ENCODE measurements at regions not wholly inside any gene's neighbourhood (a gene's known extent, or its start where the extent isn't known, plus 50 kb on each side); places are given as distances from the start of the nearest gene placed in this dataset.

DNA sequence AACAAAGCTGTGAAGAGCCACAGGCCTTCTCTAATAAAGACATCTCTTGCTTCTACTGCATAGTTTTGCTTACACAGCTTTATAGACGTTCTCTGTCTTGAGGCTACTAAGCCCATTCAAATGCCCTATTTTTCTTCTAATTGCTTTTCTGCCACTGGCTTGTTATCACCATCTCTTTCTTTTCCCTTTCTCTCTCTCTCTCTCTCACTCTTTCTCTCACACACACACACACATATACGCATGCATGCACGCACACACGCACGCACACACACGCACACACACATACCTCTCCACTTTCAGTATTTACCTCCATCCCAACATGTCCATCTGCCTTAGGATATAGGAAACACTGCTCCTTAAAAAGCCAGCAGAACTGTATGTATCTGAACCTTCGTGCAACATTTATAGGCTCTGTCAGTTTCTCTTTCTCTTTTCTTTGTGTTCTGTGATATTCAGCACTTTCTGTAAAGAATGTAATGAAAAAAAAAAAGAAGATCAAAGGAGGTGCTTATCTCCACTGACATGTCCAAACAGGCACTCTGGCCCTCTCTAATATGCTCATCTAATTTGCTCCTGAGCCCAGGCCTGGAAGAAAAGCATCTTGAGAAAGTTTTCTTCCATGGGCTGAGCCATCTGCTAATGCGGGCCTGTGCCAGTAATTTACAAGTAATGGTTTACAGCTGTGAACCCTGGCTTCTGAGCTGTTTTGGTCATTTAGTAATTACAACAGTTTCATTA lies 1046.7 kb upstream of the MAP3K7 start:
- H3K9me3 ChIP-seq (ENCODE audit: control insufficient read depth, insufficient read depth, low read length): no peaks in the 10 kb centered on the region
- H3K4me3 ChIP-seq (ENCODE audit: low read depth, low read length): no peak overlapping the region
- TF ChIP-seq, protein P1, sequence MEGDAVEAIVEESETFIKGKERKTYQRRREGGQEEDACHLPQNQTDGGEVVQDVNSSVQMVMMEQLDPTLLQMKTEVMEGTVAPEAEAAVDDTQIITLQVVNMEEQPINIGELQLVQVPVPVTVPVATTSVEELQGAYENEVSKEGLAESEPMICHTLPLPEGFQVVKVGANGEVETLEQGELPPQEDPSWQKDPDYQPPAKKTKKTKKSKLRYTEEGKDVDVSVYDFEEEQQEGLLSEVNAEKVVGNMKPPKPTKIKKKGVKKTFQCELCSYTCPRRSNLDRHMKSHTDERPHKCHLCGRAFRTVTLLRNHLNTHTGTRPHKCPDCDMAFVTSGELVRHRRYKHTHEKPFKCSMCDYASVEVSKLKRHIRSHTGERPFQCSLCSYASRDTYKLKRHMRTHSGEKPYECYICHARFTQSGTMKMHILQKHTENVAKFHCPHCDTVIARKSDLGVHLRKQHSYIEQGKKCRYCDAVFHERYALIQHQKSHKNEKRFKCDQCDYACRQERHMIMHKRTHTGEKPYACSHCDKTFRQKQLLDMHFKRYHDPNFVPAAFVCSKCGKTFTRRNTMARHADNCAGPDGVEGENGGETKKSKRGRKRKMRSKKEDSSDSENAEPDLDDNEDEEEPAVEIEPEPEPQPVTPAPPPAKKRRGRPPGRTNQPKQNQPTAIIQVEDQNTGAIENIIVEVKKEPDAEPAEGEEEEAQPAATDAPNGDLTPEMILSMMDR (IDR thresholded peaks at IDR 0.05; ENCODE audit: low read depth, low read length): no peak
- no peak for DNase-seq (ENCODE audit: low read depth, low spot score)
- POLR2A ChIA-PET: no interaction called here
- CTCF ChIA-PET: no interaction called here
- no peaks in the 10 kb centered on the region for H3K27me3 ChIP-seq (ENCODE audit: control insufficient read depth, insufficient read depth, low read length)
- H3K27ac ChIP-seq (ENCODE audit: low read depth, low read length): no peak overlapping the region

DNA sequence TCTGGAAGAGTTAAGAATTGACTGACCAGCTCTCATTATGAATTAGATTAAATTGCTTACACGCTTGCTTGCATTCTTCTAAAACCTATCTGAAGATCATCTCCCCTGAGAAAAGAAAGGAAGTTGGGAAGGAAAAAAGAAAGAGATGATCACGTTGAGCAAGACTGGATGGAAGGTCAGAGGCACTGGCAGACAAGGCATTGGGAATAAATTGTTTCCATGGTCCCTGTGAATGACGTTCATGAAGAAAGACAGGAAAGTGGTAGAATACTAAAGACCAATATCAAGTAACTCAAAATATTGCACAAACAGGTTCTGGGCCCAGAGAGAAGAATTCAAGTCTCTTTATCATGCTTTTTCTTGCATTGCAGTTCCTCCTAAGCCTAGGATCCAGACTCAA lies 1045.4 kb upstream of the MAP3K7 start:
- CTCF ChIA-PET: no interaction called here

DNA sequence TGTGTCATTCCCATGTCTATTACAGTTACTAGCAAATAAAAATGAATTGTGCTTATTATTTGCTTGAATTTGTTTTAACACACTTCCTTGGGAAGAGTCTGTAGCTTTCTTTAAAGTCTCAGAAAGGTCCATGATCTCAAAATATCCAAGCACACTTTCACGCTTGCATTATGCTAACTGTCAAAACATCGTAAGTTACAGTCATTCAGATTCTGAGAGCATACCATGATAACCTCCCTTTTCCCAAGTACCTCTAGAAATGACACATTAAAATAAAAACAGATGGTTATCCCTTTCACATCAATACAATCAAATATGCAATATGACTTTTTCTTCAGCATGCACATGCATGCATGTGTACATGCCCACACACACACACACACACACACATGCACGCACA lies 1044.4 kb upstream of the MAP3K7 start:
- TF ChIP-seq, protein P1 (IDR thresholded peaks at IDR 0.05; ENCODE audit: low read depth, low read length): no peak
- no peak overlapping the region for H3K4me3 ChIP-seq (ENCODE audit: low read depth, low read length)
- no peak overlapping the region for H3K27ac ChIP-seq (ENCODE audit: low read depth, low read length)
- ChIA-PET POLR2A (no interaction called here), CTCF (no interaction called here)
- no peaks in the 10 kb centered on the region for H3K9me3 ChIP-seq (ENCODE audit: control insufficient read depth, insufficient read depth, low read length)
- DNase-seq (ENCODE audit: low read depth, low spot score): no peak
- H3K27me3 ChIP-seq (ENCODE audit: control insufficient read depth, insufficient read depth, low read length): no peaks in the 10 kb centered on the region

More for the DNA sequence above, 1045.4 kb upstream of the MAP3K7 start:
- no peak for DNase-seq (ENCODE audit: low read depth, low spot score)
- H3K27ac ChIP-seq (ENCODE audit: low read depth, low read length): no peak overlapping the region
- POLR2A ChIA-PET: no interaction called here
- H3K27me3 ChIP-seq (ENCODE audit: control insufficient read depth, insufficient read depth, low read length): no peaks in the 10 kb centered on the region
- H3K9me3 ChIP-seq (ENCODE audit: control insufficient read depth, insufficient read depth, low read length): no peaks in the 10 kb centered on the region
- TF ChIP-seq, protein P1 (IDR thresholded peaks at IDR 0.05; ENCODE audit: low read depth, low read length): no peak
- no peak overlapping the region for H3K4me3 ChIP-seq (ENCODE audit: low read depth, low read length)

DNA sequence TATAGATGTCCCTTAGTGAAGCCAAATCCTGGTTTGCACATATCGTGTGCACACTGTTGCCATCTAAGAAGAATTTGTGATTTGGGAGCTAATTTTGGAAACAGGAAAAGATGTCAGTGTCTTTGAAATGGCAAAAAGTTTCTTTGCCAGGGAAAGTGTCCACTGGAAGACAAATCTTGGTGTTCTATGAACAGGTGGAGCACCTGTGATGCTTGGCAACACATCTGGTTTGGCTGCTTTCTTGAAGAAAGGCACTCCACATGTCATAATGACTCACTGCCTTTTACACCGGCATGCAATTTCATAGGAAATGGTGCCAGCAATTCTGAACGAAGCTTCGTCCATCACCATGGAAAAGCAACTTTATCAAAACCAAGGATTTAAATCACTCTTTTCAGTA lies 1040.0 kb upstream of the MAP3K7 start:
- Histone ChIP-seq H3K27me3 (ENCODE audit: control insufficient read depth, insufficient read depth, low read length) (no peaks in the 10 kb centered on the region), H3K9me3 (ENCODE audit: control insufficient read depth, insufficient read depth, low read length) (no peaks in the 10 kb centered on the region), H3K27ac (ENCODE audit: low read depth, low read length) (no peak overlapping the region), H3K4me3 (ENCODE audit: low read depth, low read length) (no peak overlapping the region)
- POLR2A ChIA-PET: no interaction called here
- CTCF ChIA-PET: no interaction called here
- DNase-seq (ENCODE audit: low read depth, low spot score): no peak
- TF ChIP-seq, protein P1 (IDR thresholded peaks at IDR 0.05; ENCODE audit: low read depth, low read length): no peak

DNA sequence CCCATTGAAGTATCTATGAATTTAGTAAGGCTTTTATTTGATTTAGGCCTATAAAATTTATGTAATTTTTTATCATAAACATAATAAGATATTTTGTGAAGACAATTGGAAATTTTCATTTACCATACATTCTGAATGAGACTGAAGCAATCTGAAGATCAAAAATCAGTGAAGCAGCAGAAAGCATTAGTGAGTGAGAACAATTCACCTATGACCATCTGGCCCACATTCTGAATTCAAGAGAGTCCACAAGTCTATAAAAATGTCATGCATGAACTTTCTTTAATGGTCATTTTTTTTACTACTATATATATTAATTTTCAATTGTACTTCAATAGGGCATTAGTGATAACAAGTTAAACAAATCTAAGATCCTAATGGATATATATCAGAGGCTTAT lies 1026.6 kb upstream of the MAP3K7 start:
- ChIA-PET CTCF (no interaction called here), POLR2A (no interaction called here)
- Histone ChIP-seq H3K4me3 (ENCODE audit: low read depth, low read length) (no peak overlapping the region), H3K27me3 (ENCODE audit: control insufficient read depth, insufficient read depth, low read length) (no peaks in the 10 kb centered on the region), H3K9me3 (ENCODE audit: control insufficient read depth, insufficient read depth, low read length) (no peaks in the 10 kb centered on the region), H3K27ac (ENCODE audit: low read depth, low read length) (no peak overlapping the region)
- no peak for DNase-seq (ENCODE audit: low read depth, low spot score)
- TF ChIP-seq, protein P1 (IDR thresholded peaks at IDR 0.05; ENCODE audit: low read depth, low read length): no peak

Measured in AG04450 (cell line).